HepG2 (cell line): ENCODE measurements at regions not wholly inside any gene's neighbourhood (a gene's known extent, or its start where the extent isn't known, plus 50 kb on each side); places are given as distances from the start of the nearest gene placed in this dataset.
A peak's percentile ranks its signal among the peaks of the same experiment; 100 is the strongest.

ENCODE experiments used
- ARID3A ChIP-seq: IDR thresholded peaks from 2 replicates; pipeline ENCODE4 v1.6.1; 2012; ENCODE audit warnings: low read depth, low read length, improper control_type of control experiment
- ATF4 ChIP-seq, 2 experiments: fragments of 450-650 bp in 1 of 2; sonication (generic) in 1 of 2; formaldehyde crosslinking; IDR thresholded peaks; 2 replicates each; pipeline versions ENCODE4 v1.5.0 to v1.8.0; 2020 to 2022; ENCODE audit warnings: mild to moderate bottlenecking in 1 of 2, missing genetic modification reagents in 1 of 2
- ETV5 ChIP-seq: IDR thresholded peaks from 2 replicates; pipeline ENCODE4 v1.6.1; 2018; ENCODE audit warnings: missing biosample characterization, missing genetic modification reagents, inconsistent platforms, borderline replicate concordance
- FOXP1 ChIP-seq, 2 experiments: fragments of 450-650 bp in 1 of 2; IDR thresholded peaks; 2 replicates each; pipeline ENCODE4 v1.6.1; 2017 to 2018; ENCODE audit warnings: antibody characterized with exemption in 1 of 2
- GATA4 ChIP-seq: sonication (generic); IDR thresholded peaks from 2 replicates; pipeline ENCODE4 v1.6.1; 2016; ENCODE audit warnings: antibody characterized with exemption, low read depth, borderline replicate concordance
- RFX3 ChIP-seq: IDR thresholded peaks from 2 replicates; pipeline ENCODE4 v1.6.1; 2016; ENCODE audit warnings: missing biosample characterization, missing genetic modification reagents
- SMAD3 ChIP-seq: sonication (generic); formaldehyde crosslinking; IDR thresholded peaks from 2 replicates; pipeline ENCODE4 v1.4.0; 2020; ENCODE audit warnings: missing genetic modification reagents
- SOX5 ChIP-seq: IDR thresholded peaks from 2 replicates; pipeline ENCODE4 v1.6.1; 2016; ENCODE audit warnings: borderline replicate concordance
- TBX3 ChIP-seq: fragments of 450-650 bp; IDR thresholded peaks from 2 replicates; pipeline ENCODE4 v1.6.1; 2017; ENCODE audit warnings: antibody characterized with exemption, mild to moderate bottlenecking, inconsistent platforms, borderline replicate concordance
- WIZ ChIP-seq: sonication (generic); formaldehyde crosslinking; IDR thresholded peaks from 2 replicates; pipeline ENCODE4 v1.5.1; 2020; ENCODE audit warnings: mild to moderate bottlenecking, missing genetic modification reagents
- ZBTB40 ChIP-seq, 2 experiments: fragments of 450-650 bp in 1 of 2; sonication (generic) in 1 of 2; formaldehyde crosslinking in 1 of 2; IDR thresholded peaks; 2 replicates each; pipeline versions ENCODE4 v1.6.1 to v1.8.0; 2016 to 2022; ENCODE audit warnings: antibody characterized with exemption in 1 of 2, mild to moderate bottlenecking in 1 of 2, missing genetic modification reagents in 1 of 2
- ZNF235 ChIP-seq: sonication (generic); formaldehyde crosslinking; IDR thresholded peaks from 2 replicates; pipeline ENCODE4 v1.8.1; 2023; ENCODE audit warnings: mild to moderate bottlenecking, missing genetic modification reagents, borderline replicate concordance
- ZNF558 ChIP-seq: sonication (generic); formaldehyde crosslinking; IDR thresholded peaks from 2 replicates; pipeline ENCODE4 v1.9.0; 2022; ENCODE audit warnings: mild to moderate bottlenecking, missing genetic modification reagents, borderline replicate concordance
- ZNF619 ChIP-seq: sonication (generic); formaldehyde crosslinking; IDR thresholded peaks from 2 replicates; pipeline ENCODE4 v1.4.0; 2020; ENCODE audit warnings: mild to moderate bottlenecking, missing genetic modification reagents
- ZSCAN25 ChIP-seq: sonication (generic); formaldehyde crosslinking; IDR thresholded peaks from 2 replicates; pipeline ENCODE4 v1.8.0; 2022; ENCODE audit warnings: mild to moderate bottlenecking, missing genetic modification reagents
- ZSCAN30 ChIP-seq: sonication (generic); formaldehyde crosslinking; IDR thresholded peaks from 2 replicates; pipeline ENCODE4 v1.5.0; 2020; ENCODE audit warnings: mild to moderate bottlenecking, missing genetic modification reagents

GRCh38 chr5:74408150-74409043 lies 232.1 kb downstream of the ENC1 start (continued):
- TF ChIP-seq ZNF619 (CRISPR knock-in tag) (no peak), ARID3A (peak; percentile 98), FOXP1 (IDR thresholded peaks at IDR 0.05) (no peak), FOXP1 (CRISPR knock-in tag; IDR thresholded peaks at IDR 0.05) (peak; percentile 70; the same call in 1 of the 2 replicates), SMAD3 (CRISPR knock-in tag) (peak; percentile 26; the same call in 1 of the 2 replicates), RFX3 (CRISPR knock-in tag) (peak; percentile 55; the same call in 1 of the 2 replicates), TBX3 (peak; percentile 44; the same call in 1 of the 2 replicates), ZNF235 (no peak), SOX5 (CRISPR knock-in tag) (peak; percentile 88; the same call in 1 of the 2 replicates), ETV5 (CRISPR knock-in tag) (peak; percentile 48; the same call in 1 of the 2 replicates), GATA4 (peak; percentile 73; the same call in 1 of the 2 replicates), ATF4 (CRISPR knock-in tag; IDR thresholded peaks at IDR 0.05) (peak in 1 of 2 experiments; percentile 74; a peak in 2 of 4 replicates), ZBTB40 (IDR thresholded peaks at IDR 0.05) (peak; percentile 90), ZBTB40 (CRISPR knock-in tag; IDR thresholded peaks at IDR 0.05) (peak; percentile 69; the same call in 1 of the 2 replicates), WIZ (CRISPR knock-in tag) (no peak), ZSCAN30 (no peak), ZSCAN25 (CRISPR knock-in tag) (no peak), ZNF558 (no peak)
